T-helper 22 cell (primary cell): ENCODE measurements at regions not wholly inside any gene's neighbourhood (a gene's known extent, or its start where the extent isn't known, plus 50 kb on each side); places are given as distances from the start of the nearest gene placed in this dataset.

Experiments
- DNase-seq: peaks from one replicate; pipeline ENCODE4 v3.0.0-alpha.2; 2020; ENCODE audit warnings: low read depth

- DNase-seq, result no peak
These were observed 71.5 kb upstream of the MPHOSPH6 start for GRCh38 chr16:82241469-82242052.

DNA sequence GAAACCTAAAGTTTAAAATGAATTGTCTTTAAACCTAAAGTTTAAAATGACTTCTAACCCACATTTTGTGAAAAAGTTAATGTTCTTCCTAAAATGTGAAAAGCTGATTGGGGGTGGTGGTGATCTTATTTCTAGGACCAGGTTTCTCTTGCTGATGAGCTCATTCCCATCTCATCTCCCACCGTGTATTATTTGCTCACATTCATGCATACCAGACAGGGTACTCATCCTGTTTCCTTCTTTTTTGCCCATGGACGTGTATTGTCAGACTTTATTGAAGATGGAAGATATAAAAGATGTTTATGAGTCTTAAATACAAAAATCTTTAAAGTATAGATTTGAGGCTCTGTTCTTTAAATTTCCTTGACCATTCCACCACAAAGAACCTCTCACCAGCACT lies 70.1 kb upstream of the MPHOSPH6 start:
- DNase-seq, result no peak

DNA sequence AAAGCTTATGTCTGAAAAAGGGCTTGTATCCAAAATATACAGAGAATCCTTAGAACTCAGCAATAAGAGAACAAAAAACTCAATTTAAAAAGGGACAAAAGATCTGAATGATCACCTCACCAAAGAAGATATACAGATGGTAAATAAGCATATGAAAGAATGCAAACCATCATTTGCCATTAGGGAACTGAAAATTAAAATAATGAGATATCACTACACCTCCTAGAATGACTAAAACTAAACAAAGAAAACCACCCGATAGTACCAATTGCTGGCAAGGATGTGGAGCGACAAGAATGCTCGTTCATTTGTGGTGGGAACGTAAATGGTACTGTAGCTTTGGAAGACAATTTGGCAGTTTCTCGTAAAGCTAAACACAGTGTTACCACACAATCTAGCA lies 66.9 kb upstream of the MPHOSPH6 start:
- no peak for DNase-seq

GRCh38 chr16:82236415-82236814 lies 66.4 kb upstream of the MPHOSPH6 start:
- no peak for DNase-seq

DNA sequence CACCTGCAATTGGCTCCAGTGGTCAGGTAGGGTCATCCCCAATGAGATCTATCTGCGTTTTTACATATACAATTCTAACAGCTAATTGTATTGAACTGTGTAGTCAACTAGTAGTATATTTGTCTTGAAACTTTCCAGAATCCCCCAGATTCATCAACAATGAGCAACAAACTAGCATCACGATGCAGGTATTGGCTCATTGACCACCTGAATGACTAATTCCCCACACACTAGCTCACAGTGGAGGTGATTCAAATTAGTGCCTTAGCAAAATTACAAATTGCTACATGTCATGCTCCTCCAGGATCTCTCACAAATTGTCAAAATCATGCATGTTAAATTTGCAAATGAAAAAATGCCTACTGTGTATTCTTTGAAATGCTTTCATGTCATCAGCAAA lies 62.8 kb upstream of the MPHOSPH6 start:
- no peak for DNase-seq

DNA sequence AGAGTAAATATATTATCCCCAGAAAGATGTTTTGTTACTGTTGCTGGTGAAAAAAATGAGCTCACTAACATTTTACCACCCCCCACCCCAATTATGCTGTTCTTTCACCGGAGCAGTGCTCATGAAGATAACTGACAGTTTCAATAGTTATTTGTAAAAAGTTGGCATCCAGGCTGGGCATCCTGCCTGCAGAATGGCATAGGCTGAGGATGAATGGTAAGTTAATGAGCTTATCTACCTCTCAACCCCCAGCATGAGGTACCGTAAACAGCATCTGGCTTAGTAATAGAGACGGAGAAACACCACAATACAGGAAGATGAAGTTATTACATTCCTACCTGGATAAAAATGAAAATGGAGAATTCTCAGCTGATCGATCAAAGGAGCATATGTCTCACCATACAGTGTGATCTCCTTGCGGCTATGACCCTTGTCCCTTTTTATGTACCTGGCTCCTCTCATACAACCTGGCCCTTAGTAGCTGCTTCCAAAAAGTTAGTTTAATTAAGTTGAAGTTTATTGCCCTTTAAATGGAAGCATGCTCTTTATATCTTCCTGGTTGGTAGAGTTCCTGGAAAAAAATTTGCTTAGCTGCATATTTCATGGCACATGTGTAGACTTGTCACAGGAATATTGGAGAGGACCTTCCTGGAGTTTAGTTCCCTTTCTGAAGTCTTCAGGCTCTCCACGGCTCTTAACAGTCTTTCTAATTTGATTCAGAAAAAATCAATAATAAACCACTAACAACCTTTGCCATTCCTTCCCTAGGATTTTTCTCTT lies 61.2 kb upstream of the MPHOSPH6 start:
- no peak for DNase-seq

GRCh38 chr16:82229800-82230619 lies 60.0 kb upstream of the MPHOSPH6 start:
- peak; percentile 14 for DNase-seq

DNA sequence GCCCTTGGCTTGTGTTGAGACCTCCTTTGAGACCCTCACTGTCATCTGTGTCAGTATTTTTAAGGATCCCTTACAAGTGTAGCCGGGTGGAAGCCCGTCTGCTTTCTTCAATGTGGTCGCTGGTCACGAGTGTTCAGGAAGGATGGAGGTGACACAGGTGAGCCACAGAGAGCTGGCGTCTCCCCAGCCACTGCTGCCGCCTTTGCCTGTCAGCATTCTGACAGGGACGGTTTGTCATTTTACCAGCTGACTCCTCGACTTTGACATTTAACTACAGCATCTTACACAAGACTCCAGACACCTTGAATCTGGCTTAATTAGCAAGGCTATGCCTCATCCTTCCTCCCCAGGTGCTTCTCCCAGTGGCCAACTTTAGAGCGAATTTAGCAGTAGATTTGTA lies 56.3 kb upstream of the MPHOSPH6 start:
- no peak for DNase-seq

- DNase-seq, result no peak
These were observed 54.8 kb upstream of the MPHOSPH6 start for GRCh38 chr16:82224821-82225220.

DNA sequence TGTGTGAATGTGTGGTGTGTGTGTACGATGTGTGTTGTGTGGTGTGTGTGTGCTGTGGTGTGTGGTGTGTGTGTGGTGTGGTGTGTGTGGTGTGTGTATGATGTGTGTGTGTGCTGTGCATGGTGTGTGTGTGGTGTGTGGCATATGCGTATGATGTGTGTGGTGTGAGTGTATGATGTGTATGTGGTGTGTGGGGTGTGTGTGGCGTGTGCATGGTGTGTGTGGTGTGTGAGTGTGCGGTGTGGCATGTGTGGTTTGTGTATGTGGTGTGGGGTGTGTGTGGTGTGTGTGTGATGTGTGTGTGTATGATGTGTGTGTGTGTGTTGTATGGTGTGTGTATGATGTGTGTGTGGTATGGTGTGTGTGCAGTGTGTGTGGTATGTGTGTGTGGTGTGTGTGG lies 50.5 kb upstream of the MPHOSPH6 start:
- DNase-seq, result no peak
